ENCODE measurements at regions not wholly inside any gene's neighbourhood (a gene's known extent, or its start where the extent isn't known, plus 50 kb on each side); places are given as distances from the start of the nearest gene placed in this dataset.
"Not testable (repeated sequence)": the region's sequence is repeated elsewhere in the genome, so short reads cannot be mapped to it uniquely, and the experiment has no call there.

DNA sequence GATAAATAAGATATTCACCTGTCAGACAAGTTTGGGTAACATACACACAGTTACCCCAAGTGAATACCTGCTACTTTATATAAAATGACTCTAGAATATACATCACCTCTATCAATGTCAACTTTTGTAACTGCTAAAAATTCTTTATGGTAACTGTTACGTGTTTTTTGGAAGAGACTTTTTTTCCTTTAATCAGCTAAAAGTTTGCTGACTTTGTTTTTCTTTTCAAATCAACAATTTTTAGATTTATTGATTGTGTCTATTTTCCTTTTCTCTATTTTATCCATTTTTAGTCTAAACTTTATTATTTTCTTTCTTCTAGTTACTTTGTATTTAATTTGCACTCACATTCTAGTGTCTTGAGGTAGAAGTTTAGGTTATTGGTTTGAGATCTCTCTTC is 1106.6 kb upstream of the LCORL start:
- no peak for FAIRE-seq

DNA sequence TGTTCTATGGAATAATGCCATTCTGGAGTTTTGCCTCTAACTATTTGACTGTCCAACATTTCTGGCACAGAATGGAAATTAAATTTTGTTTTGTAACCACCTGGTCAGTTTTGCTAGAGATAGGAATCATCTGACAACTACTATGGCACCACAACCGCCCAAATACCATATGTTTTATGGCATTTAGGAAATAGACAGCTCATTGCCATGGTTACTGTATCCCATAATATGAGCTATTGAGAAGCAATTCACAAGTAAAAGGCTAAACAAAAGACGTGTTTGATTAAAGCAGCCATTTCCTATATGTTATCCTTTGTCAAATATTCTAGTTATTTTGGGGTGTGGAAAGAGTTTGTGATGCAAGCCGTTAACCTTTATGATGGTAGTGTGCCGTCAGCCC is 1105.3 kb upstream of the LCORL start:
- no peak for FAIRE-seq

DNA sequence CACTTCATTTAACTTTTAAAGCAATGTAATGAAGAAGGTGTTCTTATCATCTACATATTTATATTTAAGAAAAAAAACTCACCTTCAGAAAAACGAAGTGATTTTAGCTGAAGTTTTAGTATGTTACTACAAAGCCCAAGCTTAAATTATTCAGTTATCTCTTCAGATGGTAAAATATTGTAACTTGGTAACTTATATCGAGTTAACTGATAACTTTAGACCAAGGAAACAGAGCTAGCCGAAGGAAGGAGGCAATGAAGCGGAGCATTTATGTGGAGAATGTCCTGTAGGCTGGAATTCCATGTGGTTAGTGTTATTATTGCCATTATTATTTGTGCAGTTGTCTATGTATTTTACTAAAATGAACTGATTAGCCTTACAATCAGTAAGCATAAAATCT is 1102.1 kb upstream of the LCORL start:
- no peak for FAIRE-seq

DNA sequence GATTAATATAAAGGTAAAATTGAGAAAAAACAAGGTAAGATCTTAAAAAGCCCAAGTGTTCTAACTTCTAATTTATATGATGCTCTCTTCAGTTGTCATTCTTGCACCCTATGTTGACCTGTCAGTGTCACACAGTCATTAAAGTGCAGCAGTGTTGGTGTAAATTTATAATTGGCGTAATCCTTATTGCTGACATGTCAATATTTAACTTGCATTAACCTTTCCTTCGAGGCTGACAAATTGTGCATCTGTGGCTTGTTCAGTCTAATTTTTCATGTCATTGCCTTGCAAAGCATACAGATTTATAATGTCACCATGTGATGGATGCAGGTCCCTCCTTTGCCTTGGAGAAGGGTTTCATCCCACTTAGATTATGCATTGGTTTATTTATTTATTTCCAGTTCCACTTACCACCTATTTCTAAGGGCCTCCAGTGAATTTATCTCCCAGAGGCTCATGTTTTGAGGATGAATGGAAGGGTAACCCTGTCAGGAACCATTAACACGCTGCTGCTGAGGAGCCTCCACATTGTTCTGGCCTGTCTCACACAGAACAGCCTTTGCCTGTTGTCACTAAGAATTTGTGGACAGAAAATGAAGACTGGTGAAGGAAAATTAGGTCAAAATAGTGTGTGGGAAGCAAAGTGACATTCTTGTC is 1098.5 kb upstream of the LCORL start:
- FAIRE-seq, result no peak

DNA sequence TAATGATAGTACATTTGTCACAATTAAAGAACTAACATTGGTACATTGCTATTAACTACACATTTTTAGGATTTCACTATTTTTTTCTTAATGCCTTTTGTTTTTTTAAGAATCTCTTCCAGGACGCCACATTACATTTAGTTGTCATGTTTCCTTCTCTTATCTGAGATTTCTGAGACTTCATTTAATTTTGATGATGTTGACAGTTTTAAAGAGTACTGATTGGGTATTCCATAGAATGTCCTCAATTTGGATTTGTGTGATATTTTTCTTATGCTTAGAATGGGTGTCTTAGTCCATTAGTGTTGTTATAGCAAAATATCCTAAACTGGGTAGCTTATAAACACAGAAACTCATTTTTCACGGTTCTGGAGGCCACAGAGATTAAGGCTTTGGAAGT is 1095.5 kb upstream of the LCORL start:
- no peak for FAIRE-seq

DNA sequence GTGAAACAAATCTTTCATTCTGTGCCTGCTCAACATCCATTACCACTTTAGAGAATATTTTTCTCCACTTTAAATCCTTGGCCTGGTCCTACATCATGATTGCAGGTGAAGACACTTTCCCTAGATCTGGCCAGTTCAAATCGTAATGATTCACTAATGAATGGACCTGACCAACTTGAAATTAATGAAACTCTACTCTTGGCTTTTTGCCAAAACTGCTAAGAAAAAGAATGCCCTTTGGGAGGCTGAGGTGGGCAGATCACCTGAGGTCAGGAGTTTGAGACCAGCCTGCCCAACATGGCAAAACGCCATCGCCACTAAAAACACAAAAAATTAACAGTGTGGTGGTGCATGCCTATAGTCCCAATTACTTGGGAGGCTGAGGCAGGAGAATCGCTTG is 1082.6 kb upstream of the LCORL start:
- no peak for FAIRE-seq

DNA sequence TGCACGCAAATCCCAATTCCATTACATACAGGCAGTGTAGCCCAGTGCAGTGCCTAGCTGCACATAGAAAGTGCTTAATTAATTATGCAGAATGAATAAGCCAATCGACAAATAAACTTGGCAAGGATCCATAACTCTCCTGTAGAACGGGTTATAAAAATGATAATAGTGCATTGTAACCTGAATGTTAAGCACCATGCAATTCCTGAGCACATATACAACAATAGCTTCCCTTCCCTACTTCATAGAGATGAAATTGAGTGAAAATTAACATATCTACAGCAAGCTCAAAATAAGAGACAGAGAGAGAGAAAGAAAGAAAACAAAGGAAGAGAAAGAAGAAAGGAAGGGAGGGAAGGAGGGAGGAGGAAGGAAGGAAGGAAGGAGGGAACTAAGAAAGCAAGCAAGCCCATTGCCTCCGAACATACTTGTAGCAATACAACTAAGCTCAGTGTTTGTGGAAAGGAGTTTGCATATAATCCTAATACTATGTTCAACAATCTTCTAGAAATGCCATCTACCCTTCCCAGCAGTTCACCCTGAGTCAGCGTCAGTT is 1074.0 kb upstream of the LCORL start:
- no peak for FAIRE-seq

DNA sequence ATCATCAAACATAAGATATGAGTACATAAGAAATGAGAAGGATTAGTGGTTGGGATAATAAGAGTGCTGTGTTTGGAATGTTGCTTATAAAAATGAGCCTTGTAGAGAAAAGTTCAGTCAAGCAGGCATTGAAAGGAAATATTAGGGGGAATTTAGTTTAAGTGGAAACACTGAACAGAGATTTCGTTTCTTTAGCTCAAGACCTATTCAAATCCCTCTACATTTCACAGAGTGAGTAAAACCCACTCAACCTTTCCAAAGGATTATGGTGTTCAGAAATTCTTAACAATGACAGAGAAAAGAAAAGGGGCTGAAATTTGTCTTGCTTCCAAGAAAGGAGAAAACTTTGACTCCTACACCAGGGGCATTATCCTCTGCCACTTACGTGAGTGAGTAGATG is 1072.4 kb upstream of the LCORL start:
- no peak for FAIRE-seq

DNA sequence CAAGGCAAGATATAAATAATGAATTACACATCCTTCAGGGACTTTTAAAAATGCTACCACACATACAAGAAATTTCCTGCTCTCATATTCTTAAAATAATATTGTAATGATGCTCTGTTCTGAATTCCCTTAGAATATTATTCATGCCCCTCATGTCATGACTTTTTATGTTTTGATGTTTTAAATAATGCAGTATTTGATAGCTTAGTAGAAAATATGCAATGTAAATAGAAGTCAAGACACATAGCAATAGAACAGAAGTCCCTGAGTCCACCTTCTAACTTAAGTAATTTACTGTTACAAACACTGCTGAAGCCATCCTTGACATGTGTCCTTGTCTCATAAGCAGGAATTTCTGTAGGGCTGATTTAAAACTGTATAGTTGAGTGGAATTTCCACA is 1071.2 kb upstream of the LCORL start:
- FAIRE-seq, result no peak

DNA sequence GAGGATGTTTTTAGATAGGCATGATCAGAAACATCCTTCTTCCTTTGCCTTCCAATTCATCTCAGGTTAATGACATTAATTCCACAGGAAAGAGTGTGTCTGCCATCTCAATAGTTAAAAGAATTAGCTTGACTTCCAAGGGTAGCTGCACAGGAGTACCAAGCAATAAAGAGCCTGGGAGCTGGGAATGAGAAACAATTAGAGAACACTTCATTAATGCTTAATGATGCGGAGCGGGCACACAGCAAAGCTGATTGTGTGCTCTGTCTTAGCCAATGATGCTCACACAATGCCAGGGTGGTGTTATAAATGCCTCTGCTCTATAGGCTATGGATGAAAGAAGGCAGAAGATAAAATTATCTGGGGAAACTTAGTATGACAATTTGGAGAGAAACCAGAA is 1052.5 kb upstream of the LCORL start:
- no peak for FAIRE-seq

DNA sequence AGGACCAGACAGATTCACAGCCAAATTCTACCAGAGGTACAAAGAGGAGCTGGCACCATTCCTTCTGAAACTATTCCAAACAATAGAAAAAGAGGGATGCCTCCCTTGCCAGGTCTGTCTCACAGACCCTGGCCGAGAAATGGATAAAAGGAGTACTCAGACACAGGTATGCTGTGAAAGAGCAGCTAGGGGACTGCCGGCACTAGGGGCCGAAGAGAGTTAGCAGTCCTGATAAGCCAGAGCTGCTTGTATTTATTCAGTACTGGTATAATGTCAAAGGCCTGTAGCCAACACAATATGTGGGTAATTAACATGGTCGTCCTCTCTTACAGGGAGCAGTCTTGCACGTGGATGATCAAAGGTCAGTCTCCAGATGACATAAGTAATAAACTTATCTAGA is 1042.1 kb upstream of the LCORL start:
- FAIRE-seq, result no peak

DNA sequence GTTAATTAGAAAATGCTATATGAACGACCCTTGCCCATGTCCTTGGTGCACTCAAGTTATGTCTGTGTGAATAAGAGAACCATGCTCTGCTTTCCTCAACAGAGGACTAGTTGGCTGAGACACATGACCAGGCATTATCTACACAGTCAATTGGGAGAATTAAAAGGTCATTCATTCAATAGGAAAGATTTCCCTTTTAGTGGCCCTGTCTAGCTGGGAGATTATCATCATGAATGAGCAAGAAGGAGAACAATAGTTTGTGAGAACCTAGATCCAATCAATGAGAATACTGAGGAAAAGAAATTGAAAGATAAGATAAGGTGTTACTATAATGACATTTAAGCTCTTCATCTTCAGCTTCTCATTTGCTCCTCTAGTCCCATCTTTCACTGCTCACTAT is 1033.4 kb upstream of the LCORL start:
- no peak for FAIRE-seq

DNA sequence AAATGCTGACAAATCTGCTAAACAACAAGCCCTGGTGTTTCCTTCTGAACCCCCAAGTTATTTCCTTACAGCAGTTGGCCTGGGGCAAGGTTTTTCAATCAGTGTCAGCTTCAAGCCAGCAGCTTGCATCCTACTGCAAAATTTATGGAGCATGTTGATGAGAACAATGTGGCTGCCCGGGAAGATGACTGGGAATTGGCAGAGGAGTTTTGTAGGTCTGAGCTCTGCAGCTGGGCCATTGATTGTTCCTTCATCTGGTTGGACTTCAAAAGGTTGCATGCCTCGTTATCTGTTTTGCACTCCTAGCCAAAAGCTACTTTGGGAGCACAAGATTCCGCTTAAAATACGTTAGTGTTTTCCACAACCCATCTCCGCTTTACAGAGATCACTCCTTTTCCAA is 1030.3 kb upstream of the LCORL start:
- FAIRE-seq, result no peak

DNA sequence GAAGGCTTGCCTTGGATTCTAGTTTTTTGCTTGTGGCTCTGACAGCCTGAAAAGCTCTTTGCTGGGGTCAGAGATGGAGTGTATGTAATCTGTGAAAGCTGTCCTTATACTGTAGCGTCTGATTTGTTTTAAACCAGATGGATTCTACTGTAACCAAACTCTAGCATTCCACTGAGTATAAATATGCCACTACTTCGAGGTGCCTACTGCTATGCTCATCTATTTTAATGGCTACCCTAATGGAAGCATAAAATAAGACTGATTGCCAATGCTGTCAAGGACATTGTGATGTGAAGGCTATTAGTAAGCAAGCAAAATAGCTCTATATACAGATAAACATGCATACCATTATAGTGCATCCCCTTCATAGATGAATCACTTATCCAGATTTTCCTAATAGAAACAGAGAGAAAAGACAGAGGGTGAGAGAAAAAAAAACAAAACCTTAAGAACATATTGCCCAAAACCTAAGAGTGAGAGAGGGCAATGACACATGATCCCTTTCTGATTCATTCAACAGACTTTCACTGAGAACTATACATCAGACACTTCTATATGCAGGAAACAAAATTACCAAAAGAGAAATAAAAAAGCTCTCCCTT is 1025.8 kb upstream of the LCORL start:
- no peak for FAIRE-seq

DNA sequence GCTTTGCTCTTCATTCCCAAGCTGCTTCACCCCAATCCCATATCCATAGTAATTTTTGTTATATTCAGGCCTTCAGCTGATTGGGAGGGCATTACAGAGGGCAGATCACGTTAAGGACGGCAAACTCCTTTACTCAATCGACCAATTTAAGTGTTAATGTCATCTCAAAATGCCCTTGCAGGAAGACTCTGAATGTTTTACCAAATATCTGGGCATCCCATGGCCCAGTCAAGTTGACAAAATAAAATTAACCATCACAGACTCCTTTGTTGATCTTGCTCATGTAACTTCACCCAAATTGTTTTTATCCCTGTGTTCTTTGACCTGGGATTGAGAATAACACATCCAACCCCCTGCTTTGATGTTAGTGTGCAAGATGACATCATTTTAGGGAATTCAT is 1018.3 kb upstream of the LCORL start:
- FAIRE-seq, result no peak

DNA sequence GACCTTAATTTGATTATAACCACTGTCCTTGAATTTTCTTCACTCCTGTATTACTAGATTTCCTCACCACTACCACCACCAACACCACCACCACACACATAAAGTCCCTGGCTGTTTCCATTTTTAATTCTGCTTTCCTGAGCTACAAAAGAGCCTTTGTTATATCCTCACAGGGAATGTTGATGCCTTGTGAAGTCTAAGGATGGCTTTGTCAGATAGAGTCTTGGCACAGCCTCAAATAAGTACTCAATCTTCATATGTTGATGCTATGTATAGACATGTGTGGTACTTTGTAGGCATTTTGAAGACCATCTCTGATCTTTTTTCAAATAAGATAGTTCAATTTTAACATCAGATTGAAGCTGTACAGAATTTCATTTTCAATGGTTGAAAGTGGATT is 1016.7 kb upstream of the LCORL start:
- FAIRE-seq, result no peak

DNA sequence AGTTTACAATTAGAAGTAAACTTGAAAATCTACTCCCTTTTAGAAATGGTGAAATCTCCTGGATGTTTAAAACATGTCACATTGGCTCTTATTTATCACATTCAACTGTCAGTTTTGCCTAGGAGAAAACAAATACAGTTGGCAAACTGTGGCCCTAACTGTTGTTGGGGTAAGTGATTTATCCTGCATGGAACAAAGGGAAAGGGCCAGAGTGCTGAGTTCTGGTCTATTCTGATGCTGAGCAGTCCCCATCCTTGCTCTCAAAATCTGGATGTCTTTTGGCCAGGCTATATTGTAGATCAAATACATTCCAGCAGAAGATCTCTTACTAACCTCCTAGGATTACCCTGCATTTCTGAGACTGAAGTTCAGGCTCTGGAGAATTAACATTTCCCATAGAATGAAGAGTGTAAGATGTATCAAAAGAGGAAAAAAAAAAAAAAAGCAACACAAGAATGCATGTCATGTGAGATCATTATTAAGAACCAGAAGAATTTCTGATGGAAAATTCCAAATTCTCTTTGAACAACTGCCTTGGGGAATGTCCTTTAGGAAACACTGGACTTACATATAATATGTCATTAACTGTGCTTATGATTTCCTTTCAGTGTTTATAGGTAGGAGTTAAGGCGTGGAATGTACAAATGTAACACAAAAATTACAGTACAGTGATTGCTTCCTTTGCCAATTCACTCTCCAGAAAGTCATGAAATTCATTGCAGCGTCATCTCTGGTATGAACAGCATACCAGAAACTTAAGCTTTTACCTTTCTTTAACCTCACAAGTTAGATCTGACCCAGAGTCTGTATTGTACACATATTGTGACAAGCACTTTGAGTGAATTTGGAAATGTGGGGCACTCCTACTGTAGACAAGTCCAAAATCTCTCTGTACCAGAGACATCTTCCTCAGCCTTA is 1012.5 kb upstream of the LCORL start:
- FAIRE-seq, result no peak

DNA sequence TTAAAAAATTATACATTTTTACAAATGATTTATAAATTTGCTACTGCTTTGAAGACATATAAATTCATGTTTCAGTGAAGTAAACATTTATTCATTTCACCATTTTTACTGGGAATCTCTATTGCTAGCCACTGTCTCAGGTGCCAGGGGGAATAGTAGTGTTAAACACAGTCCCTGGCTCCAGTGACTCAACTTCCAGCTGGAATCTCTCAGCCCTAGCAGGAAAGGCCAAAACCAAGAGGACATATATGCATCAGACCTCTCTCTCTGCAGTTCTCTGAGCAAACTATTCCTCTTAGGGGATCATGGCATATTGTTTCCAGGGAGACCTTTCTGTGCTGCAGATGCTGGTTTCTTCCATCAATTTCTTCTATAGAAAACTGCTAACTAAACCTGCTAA is 1009.0 kb upstream of the LCORL start:
- FAIRE-seq, result no peak

DNA sequence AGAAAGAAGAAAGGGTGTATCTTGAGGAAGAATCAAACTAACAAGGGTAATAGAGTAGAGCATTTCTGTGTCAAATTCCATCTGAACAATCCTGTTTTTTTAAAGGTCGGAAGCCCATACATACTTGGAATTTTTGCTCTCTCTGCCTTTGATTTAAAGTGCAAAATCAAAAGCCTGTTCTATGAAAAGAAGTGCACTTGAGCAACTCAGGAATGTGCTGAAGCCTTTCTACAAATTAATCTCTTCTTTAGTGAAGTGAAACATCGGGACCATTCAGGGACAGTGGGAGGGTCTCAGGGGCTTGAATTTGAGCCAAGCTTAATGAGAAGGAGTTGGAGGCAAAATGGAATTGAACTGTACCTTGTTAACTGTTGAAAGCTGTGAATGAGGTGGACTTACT is 1008.5 kb upstream of the LCORL start:
- FAIRE-seq, result no peak

DNA sequence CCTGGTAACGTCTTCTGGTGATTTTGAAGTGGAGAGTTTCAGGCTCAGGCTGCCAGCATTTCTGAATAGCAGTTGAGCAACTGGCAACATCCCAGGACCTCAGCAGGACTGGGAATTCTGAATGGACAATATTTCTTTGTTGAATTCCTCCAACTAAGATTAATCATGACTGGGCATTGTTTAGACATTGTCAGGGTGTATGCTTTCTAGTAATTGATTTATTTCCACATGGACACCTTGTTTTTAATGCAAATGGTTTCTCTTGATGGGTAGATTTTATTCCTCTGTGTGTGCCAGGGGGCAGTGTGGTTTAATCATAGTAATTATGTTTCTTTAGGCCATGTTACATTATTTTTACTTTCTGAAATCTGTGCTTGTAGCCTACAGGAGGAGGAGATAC is 1004.7 kb upstream of the LCORL start:
- FAIRE-seq, result no peak

DNA sequence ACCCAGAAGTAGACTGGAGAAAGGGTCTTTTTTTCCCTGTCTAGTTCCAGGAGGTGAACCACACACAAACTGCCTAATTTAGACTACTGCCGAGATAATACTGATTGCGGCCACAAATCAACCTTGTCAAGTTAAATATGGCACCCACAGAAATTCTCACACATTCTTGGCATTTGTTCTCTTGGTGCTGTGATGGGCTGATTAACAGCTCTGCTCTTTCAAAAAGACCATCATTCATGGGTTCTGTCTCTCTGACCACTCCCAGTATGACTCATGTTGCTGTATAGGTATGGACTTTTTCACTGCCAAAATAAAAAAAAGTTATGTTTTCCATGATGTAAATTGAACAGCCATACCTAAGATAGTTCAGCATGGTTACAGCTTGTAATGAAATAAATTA is 1003.5 kb upstream of the LCORL start:
- no peak for FAIRE-seq

DNA sequence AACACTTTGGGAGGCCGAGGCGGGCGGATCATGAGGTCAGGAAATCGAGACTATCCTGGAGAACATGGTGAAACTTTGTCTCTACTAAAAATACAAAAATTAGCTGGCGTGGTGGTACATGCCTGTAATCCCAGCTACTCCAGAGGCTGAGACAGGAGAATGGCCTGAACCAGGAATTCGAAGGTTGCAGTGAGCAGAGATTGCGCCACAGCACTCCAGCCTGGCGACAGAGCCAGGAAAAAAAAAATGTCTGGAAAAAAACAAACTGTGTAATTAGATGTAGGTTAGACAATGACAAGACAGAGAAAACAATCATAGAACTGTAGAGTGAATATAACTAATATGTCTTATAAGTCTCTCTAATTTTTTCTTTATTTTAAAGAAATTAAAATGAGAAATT is 1002.5 kb upstream of the LCORL start:
- FAIRE-seq, result no peak

DNA sequence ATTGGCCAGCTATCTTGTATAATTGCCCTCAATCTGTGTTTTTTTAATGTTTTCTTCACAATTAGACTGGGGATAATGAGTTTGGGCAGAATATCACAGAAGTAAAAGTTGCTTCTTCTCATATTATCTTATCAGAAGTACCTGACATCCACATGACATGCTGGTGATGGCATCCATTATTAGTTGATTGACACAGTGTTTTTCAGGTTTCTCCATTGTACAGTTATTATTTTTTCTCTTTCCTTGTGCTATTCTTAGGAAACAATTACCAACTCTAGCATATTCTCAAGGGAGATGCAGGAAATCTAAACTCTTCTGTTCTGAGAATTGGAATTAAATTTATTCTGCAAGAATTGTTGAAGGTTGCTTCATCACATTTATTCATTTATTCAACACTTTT is 1000.1 kb upstream of the LCORL start:
- FAIRE-seq, result no peak

DNA sequence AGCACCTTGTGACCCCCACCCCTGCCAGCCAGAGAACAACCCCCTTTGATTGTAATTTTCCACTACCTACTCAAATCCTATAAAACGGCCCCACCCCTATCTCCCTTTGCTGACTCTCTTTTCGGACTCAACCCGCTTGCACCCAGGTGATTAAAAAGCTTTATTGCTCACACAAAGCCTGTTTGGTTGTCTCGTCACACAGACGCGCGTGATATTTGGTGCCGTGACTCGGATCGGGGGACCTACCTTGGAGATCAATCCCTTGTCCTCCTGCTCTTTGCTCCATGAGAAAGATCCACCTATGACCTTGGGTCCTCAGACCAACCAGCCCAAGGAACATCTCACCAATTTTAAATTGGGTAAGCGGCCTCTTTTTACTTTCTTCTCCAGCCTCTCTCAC is 995.0 kb upstream of the LCORL start:
- FAIRE-seq, result not testable (repeated sequence)

All from endometrium (tissue), 2 donors.